Spinal cord (tissue), 9 donors: ENCODE measurements at regions not wholly inside any gene's neighbourhood (a gene's known extent, or its start where the extent isn't known, plus 50 kb on each side); places are given as distances from the start of the nearest gene placed in this dataset.

Experiments
- DNase-seq, 6 donors: peaks; one replicate each; pipeline versions ENCODE4 v3.0.0 to v3.0.0-alpha.2; 2013 to 2015; ENCODE audit warnings: low spot score in 6 of 6, low read depth in 4 of 6
- H3K27ac ChIP-seq: one replicate; pipeline ENCODE4 v1.5.1; 2013; ENCODE audit warnings: low read depth, low read length, control low read depth
- H3K27me3 ChIP-seq: one replicate; pipeline ENCODE4 v1.6.1; 2013; ENCODE audit warnings: low read length; ENCODE audit not compliant: control insufficient read depth, insufficient read depth
- H3K36me3 ChIP-seq: one replicate; pipeline ENCODE4 v1.6.1; 2013; ENCODE audit warnings: low read length; ENCODE audit not compliant: control insufficient read depth, insufficient read depth
- H3K4me1 ChIP-seq: one replicate; pipeline ENCODE4 v1.6.1; 2013; ENCODE audit warnings: low read length; ENCODE audit not compliant: control insufficient read depth, insufficient read depth
- H3K4me3 ChIP-seq: one replicate; pipeline ENCODE4 v1.5.1; 2013; ENCODE audit warnings: low read depth, low read length, control low read depth
- H3K9me3 ChIP-seq: one replicate; pipeline ENCODE4 v1.6.1; 2013; ENCODE audit warnings: low read length; ENCODE audit not compliant: control insufficient read depth, insufficient read depth
- WGBS: methylation state at CpG from one replicate; pipeline ENCODE4 v1.1.5; 2013; ENCODE audit warnings: missing lambda C conversion rate; ENCODE audit not compliant: insufficient coverage; 5-methylcytosine and 5-hydroxymethylcytosine counted together
- donor health status: healthy.

DNA sequence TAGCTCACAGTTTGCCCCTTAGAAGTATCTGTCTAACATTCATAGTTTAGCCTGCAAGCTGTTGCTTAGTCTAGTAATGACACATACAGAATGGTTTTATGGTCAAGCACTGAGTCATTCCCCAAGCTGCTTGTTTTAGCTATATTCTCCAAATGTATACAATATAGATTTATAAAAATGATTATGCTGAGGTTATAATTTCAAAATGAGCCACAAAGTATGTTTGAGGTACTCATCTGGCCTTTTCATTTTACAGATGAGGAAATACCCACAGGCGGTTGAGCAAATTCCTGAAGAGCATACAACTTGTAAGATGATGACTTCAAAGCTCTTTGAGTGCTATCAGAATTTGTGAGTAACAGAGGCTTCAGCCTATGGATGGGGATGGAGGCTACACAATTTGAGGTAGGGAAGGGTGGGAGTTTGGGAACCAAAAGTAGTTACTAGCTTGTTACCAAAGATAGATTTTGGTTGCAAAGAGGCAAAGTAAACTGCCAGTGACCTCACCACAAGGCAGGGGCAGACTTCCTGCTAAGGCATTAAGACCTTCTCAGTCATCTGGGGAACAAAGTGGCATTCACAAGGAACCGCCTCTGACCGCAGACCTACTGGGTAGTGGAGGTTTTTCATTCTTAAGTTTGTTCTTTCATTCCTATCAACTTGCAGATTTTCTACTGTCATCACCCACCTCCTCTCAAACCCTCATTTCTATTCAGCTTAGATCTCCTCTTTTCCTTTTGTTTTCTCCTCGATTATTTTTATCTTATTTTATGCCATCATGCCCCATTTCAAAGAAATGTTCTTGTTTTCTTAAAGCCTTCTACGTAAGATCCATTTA lies 257.2 kb upstream of the NECTIN3 start:
- DNase-seq: no peak
- no peaks in the 10 kb centered on the region for H3K9me3 ChIP-seq
- H3K27me3 ChIP-seq: no peaks in the 10 kb centered on the region
- 95% methylated on average over 3 of the region's 5 CpGs for WGBS
- H3K36me3 ChIP-seq: no peaks in the 10 kb centered on the region
- no peak overlapping the region for H3K4me3 ChIP-seq
- no peaks in the 10 kb centered on the region for H3K4me1 ChIP-seq
- H3K27ac ChIP-seq: no peak overlapping the region

DNA sequence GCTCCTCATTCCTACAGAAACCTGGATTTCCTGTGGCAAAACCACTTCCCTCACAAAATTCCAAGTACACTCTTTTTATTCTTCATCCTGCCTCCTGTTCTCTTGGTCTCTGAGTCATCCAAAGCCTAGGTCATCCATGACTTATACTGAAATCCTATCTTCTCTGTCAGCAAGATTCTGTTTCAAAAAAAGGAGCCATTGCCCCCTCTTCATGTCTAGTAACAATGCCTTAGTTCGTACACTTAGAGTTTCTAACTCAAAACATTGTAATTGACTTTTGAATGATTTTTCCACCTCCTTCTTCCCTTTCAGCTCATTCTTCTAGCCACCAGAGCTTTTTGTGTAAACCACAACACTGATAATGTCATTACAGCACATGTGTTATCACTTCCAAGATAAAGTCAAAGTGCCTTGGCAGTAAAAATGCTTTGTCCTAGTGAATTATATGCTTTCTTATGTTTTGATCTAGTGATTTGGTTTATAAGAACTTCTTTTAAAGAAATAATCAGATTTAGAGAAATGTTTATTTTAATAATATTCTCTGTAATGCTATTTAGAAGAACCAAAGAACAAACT lies 256.5 kb upstream of the NECTIN3 start:
- DNase-seq: no peak
- H3K4me3 ChIP-seq: no peak overlapping the region
- no peak overlapping the region for H3K27ac ChIP-seq
- no peaks in the 10 kb centered on the region for H3K36me3 ChIP-seq
- H3K4me1 ChIP-seq: no peaks in the 10 kb centered on the region
- H3K27me3 ChIP-seq: no peaks in the 10 kb centered on the region
- H3K9me3 ChIP-seq: no peaks in the 10 kb centered on the region
- WGBS: no CpG with 5 or more reads among the region's 1 CpG

DNA sequence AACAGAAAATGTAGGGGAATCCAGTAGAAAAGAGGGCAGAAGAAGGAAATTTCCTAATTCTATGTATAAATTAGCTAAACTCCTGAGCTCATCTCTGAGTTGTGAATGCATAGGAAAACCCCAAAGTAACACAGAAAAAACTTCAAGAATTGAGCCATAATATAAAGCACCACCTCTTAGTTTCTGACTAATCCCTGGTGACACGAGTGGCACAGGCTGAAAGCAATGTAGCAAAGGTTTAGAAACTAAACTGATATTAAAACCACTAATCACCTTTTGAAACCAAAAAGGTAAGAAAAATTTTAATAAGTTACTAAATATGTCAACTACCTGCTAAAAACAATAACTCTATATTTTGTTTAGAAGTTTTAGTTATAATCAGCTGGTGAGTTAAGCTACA lies 255.6 kb upstream of the NECTIN3 start:
- Histone ChIP-seq H3K36me3 (no peaks in the 10 kb centered on the region), H3K27ac (no peak overlapping the region), H3K4me3 (no peak overlapping the region), H3K4me1 (no peaks in the 10 kb centered on the region), H3K27me3 (no peaks in the 10 kb centered on the region), H3K9me3 (no peaks in the 10 kb centered on the region)
- no CpG with 5 or more reads among the region's 1 CpG for WGBS
- no peak for DNase-seq

DNA sequence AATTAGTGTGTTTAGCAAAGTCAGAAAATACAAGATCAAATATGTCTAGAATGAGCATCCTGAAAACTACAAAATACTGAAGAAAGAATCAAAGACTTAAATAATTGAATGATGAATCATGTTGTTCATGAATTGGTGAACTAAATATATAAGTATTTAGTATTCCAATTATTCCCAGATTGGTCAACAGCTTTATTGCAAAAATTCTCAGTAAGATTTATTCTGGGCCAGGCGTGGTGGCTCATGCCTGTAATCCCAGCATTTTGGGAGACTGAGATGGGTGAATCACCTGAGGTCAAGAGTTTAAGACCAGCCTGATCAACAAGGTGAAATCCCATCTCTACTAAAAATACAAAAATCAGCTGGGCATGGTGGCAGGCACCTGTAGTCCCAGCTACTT lies 250.0 kb upstream of the NECTIN3 start:
- no peak overlapping the region for H3K27ac ChIP-seq
- H3K4me3 ChIP-seq: no peak overlapping the region
- H3K9me3 ChIP-seq: no peaks in the 10 kb centered on the region
- no peak for DNase-seq
- H3K4me1 ChIP-seq: no peaks in the 10 kb centered on the region
- no CpG with 5 or more reads among the region's 1 CpG for WGBS
- H3K27me3 ChIP-seq: no peaks in the 10 kb centered on the region
- H3K36me3 ChIP-seq: no peaks in the 10 kb centered on the region

DNA sequence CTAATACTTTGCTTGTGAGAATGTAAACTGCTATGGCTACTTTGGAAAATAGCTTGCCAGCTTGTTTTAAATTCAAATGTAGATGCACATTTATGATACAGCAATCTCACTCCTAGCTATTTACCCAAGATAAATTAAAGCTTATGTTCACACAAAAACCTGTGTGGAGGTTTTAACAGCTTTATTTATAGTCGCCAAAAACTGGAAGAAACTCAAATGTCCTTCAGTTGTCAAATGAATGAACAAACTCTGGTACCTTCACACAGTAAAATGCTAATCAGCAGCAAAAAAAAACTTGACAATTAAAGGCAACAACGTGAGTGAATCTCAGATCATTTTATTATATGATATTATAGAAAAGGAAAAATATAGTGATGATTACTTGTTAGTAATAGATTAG lies 248.6 kb upstream of the NECTIN3 start:
- no peak overlapping the region for H3K27ac ChIP-seq
- H3K36me3 ChIP-seq: no peaks in the 10 kb centered on the region
- H3K9me3 ChIP-seq: peaks cover 1% of the 10 kb centered on the region
- no CpG with 5 or more reads among the region's 2 CpGs for WGBS
- no peaks in the 10 kb centered on the region for H3K27me3 ChIP-seq
- no peaks in the 10 kb centered on the region for H3K4me1 ChIP-seq
- peak in 1 of 6 donors; percentile 67 for DNase-seq
- H3K4me3 ChIP-seq: no peak overlapping the region

DNA sequence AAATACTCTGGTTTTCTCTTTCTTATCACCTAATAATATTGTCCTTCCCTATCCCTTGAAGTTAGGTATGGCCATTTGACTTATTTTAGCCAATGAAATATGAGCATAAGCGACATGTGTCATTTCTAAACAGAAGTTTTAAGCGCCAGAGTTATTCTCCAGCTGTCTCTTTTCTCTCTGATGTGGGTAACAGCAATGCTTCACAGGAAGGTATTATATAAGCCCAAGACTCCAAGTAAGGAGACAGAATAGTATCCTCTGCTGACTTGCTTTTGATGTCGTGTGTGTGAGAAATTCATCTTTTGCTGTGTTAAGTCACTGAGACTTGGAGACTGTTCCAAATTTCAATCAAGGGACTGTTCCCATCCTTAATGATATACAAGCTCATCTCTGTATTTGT lies 224.6 kb upstream of the NECTIN3 start:
- H3K9me3 ChIP-seq: no peaks in the 10 kb centered on the region
- no peaks in the 10 kb centered on the region for H3K27me3 ChIP-seq
- H3K4me3 ChIP-seq: no peak overlapping the region
- H3K36me3 ChIP-seq: no peaks in the 10 kb centered on the region
- 17% methylated on average over 1 of the region's 3 CpGs for WGBS
- DNase-seq: no peak
- no peak overlapping the region for H3K27ac ChIP-seq
- H3K4me1 ChIP-seq: no peaks in the 10 kb centered on the region

DNA sequence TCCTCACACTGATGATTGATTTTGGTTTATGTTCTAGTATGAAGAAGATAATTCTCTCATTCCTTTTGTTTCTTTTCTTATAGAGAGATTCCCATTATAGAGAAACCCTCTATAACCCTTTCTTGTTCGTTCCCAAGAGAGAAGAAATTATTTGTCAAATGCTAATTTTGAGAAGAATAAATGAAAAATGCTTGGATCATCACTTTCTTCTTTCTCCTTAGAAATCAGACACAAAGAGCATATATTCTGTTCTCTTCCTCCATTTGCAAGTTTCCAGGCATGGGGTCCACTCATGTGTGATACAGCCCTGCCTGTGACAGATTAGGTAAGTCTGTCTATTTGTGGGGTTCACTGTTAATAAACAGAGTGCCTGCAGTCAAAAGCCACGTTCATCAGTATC lies 222.6 kb upstream of the NECTIN3 start:
- H3K9me3 ChIP-seq: no peaks in the 10 kb centered on the region
- DNase-seq: no peak
- no peak overlapping the region for H3K4me3 ChIP-seq
- no CpG with 5 or more reads among the region's 2 CpGs for WGBS
- no peak overlapping the region for H3K27ac ChIP-seq
- H3K36me3 ChIP-seq: no peaks in the 10 kb centered on the region
- no peaks in the 10 kb centered on the region for H3K27me3 ChIP-seq
- no peaks in the 10 kb centered on the region for H3K4me1 ChIP-seq

DNA sequence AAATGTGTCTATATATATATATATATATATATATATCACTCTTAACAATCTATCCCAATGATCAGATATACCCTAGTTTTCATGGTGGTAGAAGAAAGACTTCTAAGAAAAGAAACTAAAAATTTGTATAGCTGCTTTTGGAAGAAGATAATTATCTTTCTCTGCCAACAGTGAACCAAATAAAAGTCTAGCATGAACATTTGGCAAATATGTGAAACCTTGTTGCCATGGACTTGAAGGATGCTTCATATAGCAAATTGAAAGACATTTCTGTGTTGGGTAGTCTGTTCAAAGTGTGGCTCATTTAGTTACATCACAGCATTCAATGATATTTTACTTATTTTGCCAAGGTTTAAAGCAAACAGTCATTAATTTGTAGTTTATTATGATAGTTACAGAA lies 219.9 kb upstream of the NECTIN3 start:
- Histone ChIP-seq H3K9me3 (no peaks in the 10 kb centered on the region), H3K4me3 (no peak overlapping the region), H3K4me1 (no peaks in the 10 kb centered on the region), H3K27ac (no peak overlapping the region), H3K36me3 (no peaks in the 10 kb centered on the region), H3K27me3 (no peaks in the 10 kb centered on the region)
- peak in 1 of 6 donors; percentile 53 for DNase-seq

DNA sequence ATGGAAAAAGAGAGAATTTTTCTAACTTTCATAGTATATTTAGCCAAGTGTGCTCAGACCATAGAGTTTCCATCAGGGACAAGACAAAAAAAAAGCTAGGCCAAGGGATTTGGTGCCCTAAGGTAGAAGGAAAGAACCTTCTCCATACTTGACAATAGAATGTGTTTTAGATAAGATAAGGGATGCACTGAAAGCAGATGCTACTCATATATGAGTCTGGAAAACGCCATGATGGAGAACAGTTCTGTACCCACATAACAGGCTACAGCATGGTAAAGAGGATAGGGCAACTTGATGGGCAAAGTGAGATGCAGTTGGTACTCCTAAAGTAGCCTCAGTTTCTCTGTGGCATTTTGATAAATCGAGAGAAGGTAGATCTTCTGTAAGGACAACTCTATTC lies 216.4 kb upstream of the NECTIN3 start:
- H3K4me3 ChIP-seq: no peak overlapping the region
- 100% methylated on average over 1 of the region's 2 CpGs for WGBS
- H3K27me3 ChIP-seq: no peaks in the 10 kb centered on the region
- H3K27ac ChIP-seq: no peak overlapping the region
- H3K36me3 ChIP-seq: no peaks in the 10 kb centered on the region
- no peaks in the 10 kb centered on the region for H3K9me3 ChIP-seq
- no peaks in the 10 kb centered on the region for H3K4me1 ChIP-seq
- DNase-seq: no peak

DNA sequence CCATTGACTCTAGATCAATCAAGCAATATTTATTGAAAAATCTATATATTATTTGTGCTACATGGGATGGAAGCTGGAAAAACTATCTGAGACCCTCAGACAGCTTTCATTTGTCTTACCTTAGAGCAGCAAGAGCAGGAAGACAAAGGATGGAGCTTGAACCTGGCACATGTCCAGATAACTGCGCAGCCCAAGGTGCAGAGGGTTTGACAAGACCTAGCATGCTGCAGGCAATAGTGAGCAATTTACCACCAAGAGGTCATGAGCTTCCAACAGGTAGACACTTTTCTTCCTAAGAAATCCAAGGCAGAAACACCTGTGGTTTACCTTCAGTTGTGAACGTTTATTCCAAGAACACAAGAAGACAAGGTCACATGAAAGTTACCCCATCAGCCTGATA lies 214.7 kb upstream of the NECTIN3 start:
- H3K4me3 ChIP-seq: no peak overlapping the region
- no peaks in the 10 kb centered on the region for H3K9me3 ChIP-seq
- no peak overlapping the region for H3K27ac ChIP-seq
- no peaks in the 10 kb centered on the region for H3K36me3 ChIP-seq
- no peaks in the 10 kb centered on the region for H3K27me3 ChIP-seq
- WGBS: 96% methylated on average over 2 of the region's 2 CpGs
- DNase-seq: no peak
- H3K4me1 ChIP-seq: no peaks in the 10 kb centered on the region
